Hematopoietic multipotent progenitor cell treated with erythropoietin and hydrocortisone succinate and interleukin-3 and kit ligand, for 8 days (in vitro differentiated cells): ENCODE measurements at regions not wholly inside any gene's neighbourhood (a gene's known extent, or its start where the extent isn't known, plus 50 kb on each side); places are given as distances from the start of the nearest gene placed in this dataset.
A peak's percentile ranks its signal among the peaks of the same experiment; 100 is the strongest.

ENCODE experiments used
- DNase-seq: peaks from one replicate; pipeline ENCODE4 v3.0.0-alpha.2; 2015

DNA sequence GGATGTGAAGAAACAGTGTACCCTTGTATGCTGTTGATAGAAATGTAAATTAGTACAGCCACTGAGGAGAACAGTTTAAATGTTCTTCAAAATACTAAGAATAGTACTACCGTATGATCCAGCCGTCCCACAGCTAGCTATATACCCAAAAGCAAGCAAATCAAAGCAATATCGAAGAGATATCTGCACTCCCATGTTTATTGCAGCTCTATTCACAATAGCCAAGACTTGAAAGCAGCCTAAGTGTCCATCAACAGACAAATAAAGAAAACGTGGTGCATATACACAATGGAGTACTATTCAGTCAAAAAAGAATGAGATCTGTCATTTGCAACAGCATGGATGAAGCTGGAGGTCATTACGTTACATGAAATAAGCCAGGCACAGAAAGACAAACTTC is 88.5 kb upstream of the SLC38A4 start:
- DNase-seq: no peak

DNA sequence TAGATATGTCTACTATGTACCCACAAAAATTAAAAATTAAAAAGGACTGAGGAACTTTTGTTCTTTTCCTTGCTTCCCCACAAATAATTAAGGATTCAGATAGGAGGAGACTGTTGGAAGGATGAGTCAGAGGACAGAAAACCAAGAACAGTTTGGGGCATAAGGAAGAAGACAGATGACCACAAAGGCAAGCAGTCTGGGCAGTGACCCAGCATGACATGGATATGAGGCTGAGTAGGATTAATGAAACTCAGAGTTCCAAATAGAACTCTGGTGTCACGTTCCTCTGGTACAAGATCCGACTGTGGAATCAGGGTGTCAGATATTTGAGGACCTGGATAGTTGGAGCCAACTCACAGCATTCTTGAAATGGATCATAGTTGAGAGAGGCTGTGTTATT is 89.3 kb upstream of the SLC38A4 start:
- DNase-seq: no peak

- no peak for DNase-seq
These were observed 90.0 kb upstream of the SLC38A4 start for GRCh38 chr12:46915836-46916235.

- no peak for DNase-seq
These were observed 91.1 kb upstream of the SLC38A4 start for GRCh38 chr12:46916796-46917419.

DNA sequence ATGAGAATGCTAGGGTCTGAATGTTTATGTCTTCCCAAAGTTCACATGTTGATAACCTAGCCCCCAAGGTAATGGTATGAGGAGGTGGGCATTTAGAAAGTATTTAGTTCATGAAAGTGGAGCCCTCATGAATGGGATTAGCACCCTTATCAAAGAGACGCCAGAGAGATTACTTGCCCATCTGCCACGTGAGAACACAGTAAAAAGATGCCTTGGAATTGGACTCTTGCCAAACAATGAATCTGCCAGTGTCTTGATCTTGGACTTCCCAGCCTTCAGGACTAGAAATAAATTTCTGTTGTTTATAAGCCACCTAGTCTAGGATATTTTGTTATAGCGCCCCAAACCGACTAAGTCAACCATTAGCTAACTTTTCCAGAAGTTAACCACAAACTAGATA is 92.0 kb upstream of the SLC38A4 start:
- DNase-seq: no peak

GRCh38 chr12:46918631-46919030 is 92.8 kb upstream of the SLC38A4 start:
- no peak for DNase-seq

DNA sequence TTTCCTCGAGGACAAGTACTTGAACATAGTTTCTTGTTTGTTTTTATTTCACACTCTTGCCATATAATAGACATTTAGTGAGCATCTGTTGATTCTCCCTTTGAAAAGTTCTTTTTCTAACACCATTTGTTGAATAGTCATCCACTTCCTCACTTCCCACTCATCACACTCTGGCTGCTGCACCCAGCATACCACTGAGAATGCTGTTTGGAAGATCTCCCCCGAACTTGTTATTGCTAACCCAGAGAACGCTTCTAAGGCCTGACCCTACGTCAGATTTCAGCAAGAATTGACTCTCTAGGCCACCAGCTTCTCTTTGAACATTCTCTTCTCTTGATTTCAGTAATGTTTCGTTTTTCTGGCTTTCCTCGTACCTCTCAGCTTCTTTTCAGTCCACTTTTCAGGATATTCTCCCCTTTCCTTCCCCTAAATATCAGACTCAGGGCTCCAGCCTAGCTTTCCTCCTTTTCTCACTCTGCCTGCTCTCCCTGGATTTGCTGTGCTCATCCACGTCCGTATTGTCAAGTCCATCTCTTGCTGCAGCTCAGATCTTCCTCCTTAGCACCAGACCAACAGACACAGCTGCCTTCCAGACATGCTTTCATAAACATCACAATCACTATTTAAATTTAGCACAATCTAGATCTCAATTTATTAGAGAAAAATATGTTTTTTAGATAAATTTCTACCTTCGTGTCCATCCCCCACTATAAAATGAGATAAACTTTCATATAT is 94.0 kb upstream of the SLC38A4 start:
- DNase-seq: no peak

- DNase-seq: no peak
These were observed 94.7 kb upstream of the SLC38A4 start for GRCh38 chr12:46920499-46920898.

DNA sequence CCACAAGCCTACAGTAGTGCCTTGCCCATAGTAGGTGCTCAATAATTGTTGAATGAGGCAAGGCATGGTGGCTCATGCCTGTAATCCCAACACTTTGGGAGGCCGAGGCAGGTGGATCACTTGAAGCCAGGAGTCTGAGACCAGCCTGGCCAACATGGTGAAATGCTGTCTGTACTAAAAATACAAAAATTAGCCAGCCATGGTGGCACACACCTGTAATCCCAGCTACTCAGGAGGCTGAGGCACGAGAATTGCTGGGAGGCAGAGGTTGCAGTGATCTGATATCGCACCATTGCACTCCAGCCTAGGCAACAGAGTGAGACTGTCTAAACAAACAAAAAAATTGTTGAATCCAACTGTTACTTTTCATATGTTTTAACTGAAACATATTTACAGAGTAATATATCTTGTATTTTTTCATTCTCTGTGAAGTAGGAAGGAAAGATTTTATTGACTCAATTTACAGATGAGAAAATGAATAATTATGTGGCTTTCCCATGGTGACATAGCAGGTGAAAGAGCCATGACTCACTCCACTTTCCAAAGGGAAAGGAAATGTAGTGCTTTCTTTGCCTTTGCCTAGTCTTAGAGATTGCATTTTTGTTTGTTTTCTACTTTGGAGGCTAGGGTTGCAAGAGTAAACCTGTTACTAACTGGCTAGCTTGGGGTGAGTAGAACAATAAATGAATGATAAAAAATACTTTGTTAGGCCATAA is 95.4 kb upstream of the SLC38A4 start:
- DNase-seq: no peak

- no peak for DNase-seq
These were observed 96.0 kb upstream of the SLC38A4 start for GRCh38 chr12:46921764-46922133.

DNA sequence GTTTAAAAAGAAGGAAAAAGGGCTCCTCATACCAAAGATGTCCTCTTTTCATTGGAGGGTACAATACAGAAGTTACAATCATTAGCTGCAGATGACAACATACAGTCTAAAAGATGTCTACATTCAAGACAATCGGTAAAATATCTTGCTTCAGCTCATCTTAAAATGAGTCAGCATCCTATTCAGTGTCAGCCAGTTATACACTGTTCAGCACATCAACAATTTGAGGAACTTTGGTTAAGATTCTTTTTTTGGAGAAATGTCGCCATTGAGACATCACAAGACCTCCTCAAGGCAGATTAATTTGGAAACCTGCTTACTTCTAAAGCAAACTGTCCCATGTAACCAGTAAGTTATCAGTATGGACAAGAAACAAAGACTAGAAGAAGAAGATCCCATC is 100.7 kb upstream of the SLC38A4 start:
- no peak for DNase-seq

GRCh38 chr12:46930101-46930500 is 104.3 kb upstream of the SLC38A4 start:
- no peak for DNase-seq

- DNase-seq: peak; percentile 20
These were observed 108.2 kb upstream of the SLC38A4 start for GRCh38 chr12:46933947-46934346.

GRCh38 chr12:46934374-46935111 is 108.7 kb upstream of the SLC38A4 start:
- no peak for DNase-seq

DNA sequence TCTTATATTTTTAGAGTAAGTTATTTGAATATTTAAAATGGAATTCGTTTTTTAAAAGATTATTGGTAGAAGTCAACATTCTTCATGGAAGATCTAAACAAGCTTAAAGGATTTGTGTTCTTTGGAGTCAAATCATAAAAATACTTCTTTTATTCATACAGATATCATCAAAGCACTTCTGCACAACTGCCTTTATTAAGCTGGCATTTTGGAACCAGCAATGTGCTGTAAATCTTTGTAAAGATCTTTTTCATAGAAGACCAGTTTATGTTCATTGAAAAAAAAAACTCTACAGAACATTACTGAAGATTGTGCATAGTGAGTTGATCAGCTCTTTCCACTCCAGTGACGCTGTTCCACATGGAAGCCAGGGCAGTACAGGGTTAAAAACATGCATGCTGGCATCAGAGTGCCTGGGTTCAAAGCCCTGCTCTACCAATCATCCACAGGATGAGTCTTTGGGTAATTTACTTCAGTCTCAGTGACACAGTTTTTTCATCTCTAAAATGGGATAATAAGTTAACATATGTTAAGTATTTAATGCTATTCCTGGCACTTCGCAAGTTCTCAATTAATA is 109.6 kb upstream of the SLC38A4 start:
- DNase-seq: no peak

DNA sequence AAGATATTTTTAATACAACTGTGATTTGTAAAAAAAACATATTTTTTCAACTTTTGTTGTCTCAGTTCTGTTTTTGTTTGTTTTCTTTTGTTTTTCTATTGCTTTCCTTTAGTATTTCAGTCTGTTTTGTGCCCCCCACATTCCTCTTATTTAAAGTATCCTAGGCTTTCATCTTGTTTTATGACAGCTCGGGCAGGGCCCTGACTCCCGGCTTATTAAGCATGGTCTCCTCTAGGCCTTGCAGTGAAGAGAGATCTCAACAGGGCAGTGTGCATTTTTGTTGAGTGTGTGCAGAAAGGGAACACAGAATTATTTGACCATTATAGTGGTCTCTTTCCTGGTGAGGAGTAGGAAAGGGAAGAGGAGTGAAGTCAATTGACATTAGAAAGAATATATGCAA is 110.2 kb upstream of the SLC38A4 start:
- no peak for DNase-seq

- no peak for DNase-seq
These were observed 112.4 kb upstream of the SLC38A4 start for GRCh38 chr12:46938071-46938678.

GRCh38 chr12:46941981-46942380 is 116.2 kb upstream of the SLC38A4 start:
- DNase-seq: no peak

- no peak for DNase-seq
These were observed 116.8 kb upstream of the SLC38A4 start for GRCh38 chr12:46942579-46942978.

DNA sequence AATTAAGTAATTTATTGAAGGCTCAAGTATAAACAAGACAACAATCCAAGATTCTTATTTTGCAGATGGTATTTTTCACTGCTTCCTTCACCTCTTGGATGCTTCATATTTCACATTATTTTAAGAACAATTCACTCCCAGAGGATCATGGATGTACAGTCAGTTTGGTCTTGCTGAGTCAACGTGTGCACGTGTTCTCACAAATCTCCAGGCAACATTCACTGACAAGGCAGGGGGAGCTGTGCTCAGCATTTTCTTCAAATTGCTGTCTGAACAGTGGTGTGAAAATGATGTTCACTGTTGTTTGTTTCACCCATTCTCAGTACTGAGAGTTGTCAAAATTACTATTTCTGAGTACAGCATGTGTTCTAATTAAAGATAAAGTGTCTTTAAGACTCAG is 118.3 kb upstream of the SLC38A4 start:
- DNase-seq: peak; percentile 3

- no peak for DNase-seq
These were observed 119.0 kb upstream of the SLC38A4 start for GRCh38 chr12:46944771-46945170.

DNA sequence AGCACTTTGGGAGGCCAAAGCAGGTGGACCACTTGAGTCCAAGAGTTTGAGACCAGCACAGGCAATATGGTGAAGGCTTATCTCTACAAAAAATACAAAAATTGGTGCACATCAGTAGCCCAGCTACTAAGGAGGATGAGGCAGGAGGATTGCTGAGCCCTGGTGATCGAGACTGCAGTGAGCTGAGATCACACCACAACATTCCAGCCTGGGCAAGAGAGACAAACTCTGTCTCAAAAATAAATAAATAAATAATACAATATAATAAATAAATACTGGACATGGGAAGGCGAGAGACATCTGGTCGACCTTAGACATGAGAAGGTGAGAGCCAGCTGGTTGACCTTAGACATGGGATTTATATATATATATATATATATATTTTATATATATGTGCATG is 119.8 kb upstream of the SLC38A4 start:
- DNase-seq: no peak

- no peak for DNase-seq
These were observed 120.3 kb upstream of the SLC38A4 start for GRCh38 chr12:46946137-46946536.
